Keratinocyte (primary cell): ENCODE measurements at regions not wholly inside any gene's neighbourhood (a gene's known extent, or its start where the extent isn't known, plus 50 kb on each side); places are given as distances from the start of the nearest gene placed in this dataset.

Experiments used
- DNase-seq: peaks from one replicate; pipeline ENCODE4 v3.0.0-alpha.2; 2011; ENCODE audit warnings: low read depth, missing footprints, low spot score
- FAIRE-seq: peaks from 2 replicates; lab custom pipeline; 2011; peaks lifted over from hg19 to GRCh38; lab: Jason Lieb, UNC
- H2AFZ ChIP-seq: 2 replicates; pipeline ENCODE4 v1.6.0; 2012; ENCODE audit warnings: low read length, control low read depth, inconsistent platforms; ENCODE audit not compliant: control insufficient read depth
- H3K27ac ChIP-seq: 2 replicates; pipeline ENCODE4 v1.5.1; 2011; ENCODE audit warnings: low read length; ENCODE audit not compliant: control insufficient read depth, insufficient read depth
- H3K27me3 ChIP-seq: 3 replicates; pipeline ENCODE4 v1.6.0; 2011; ENCODE audit warnings: low read length; ENCODE audit not compliant: control insufficient read depth, insufficient read depth; ENCODE audit errors: extremely low read depth
- H3K36me3 ChIP-seq, 2 experiments: 2 replicates in 1 of 2; 3 replicates in 1 of 2; pipeline ENCODE4 v1.5.1; 2011; ENCODE audit warnings: low read length in 2 of 2, mild to moderate bottlenecking in 1 of 2; ENCODE audit not compliant: control insufficient read depth in 2 of 2, insufficient read depth in 2 of 2; ENCODE audit errors: extremely low read depth in 1 of 2
- H3K4me1 ChIP-seq: 3 replicates; pipeline ENCODE4 v1.5.1; 2011; ENCODE audit warnings: low read length; ENCODE audit not compliant: control insufficient read depth, insufficient read depth; ENCODE audit errors: extremely low read depth
- H3K4me2 ChIP-seq: 3 replicates; pipeline ENCODE4 v1.6.0; 2011; ENCODE audit warnings: low read depth, low read length; ENCODE audit not compliant: control insufficient read depth, insufficient read depth; ENCODE audit errors: extremely low read depth
- H3K4me3 ChIP-seq, 3 experiments: fragments of 200-600 bp in 1 of 3; sonication (generic) in 1 of 3; 2 replicates in 2 of 3; 3 replicates in 1 of 3; pipeline ENCODE4 v1.5.1; 2011 to 2016; ENCODE audit warnings: low read length in 3 of 3, mild to moderate bottlenecking in 3 of 3, control low read depth in 2 of 3, inconsistent platforms in 1 of 3, low read depth in 1 of 3, mixed read lengths in 1 of 3, mixed run types in 1 of 3, moderate library complexity in 1 of 3; ENCODE audit not compliant: control insufficient read depth in 2 of 3, insufficient read depth in 2 of 3; ENCODE audit errors: extremely low read depth in 1 of 3
- H3K79me2 ChIP-seq: 2 replicates; pipeline ENCODE4 v1.6.0; 2012; ENCODE audit warnings: low read length; ENCODE audit not compliant: control insufficient read depth, insufficient read depth
- H3K9ac ChIP-seq: 3 replicates; pipeline ENCODE4 v1.6.0; 2011; ENCODE audit warnings: low read length; ENCODE audit not compliant: control insufficient read depth, insufficient read depth; ENCODE audit errors: extremely low read depth
- H3K9me1 ChIP-seq: 3 replicates; pipeline ENCODE4 v1.6.0; 2011; ENCODE audit warnings: low read length; ENCODE audit not compliant: control insufficient read depth, insufficient read depth; ENCODE audit errors: extremely low read depth
- H3K9me3 ChIP-seq: 2 replicates; pipeline ENCODE4 v1.5.1; 2012; ENCODE audit warnings: low read depth, low read length; ENCODE audit not compliant: control insufficient read depth
- H4K20me1 ChIP-seq: 3 replicates; pipeline ENCODE4 v1.6.0; 2011; ENCODE audit warnings: low read length; ENCODE audit not compliant: control insufficient read depth, insufficient read depth; ENCODE audit errors: extremely low read depth
- EZH2 ChIP-seq: IDR thresholded peaks from one replicate; pipeline ENCODE4 v1.6.1; 2012; ENCODE audit warnings: inconsistent platforms, mild to moderate bottlenecking, low read length, moderate library complexity
- dilution Hi-C: fragments of 300-500 bp; cut with MboI; formaldehyde crosslinking; loops from one replicate; pipeline ENCODE4 v1.7.0; 2020; ENCODE audit warnings: low sequenced_read_pairs; ENCODE audit not compliant: extremely low pct_ligation_motif_present
- TF ChIP-seq, protein P1 (sequence below), 3 experiments: IDR thresholded peaks in 1 of 3; conservative IDR thresholded peaks in 1 of 3; optimal IDR thresholded peaks in 1 of 3; 2 replicates in 2 of 3; 3 replicates in 1 of 3; pipeline versions ENCODE3 to v1.5.1; 2011; ENCODE audit warnings: low read length in 3 of 3, mild to moderate bottlenecking in 3 of 3, moderate library complexity in 2 of 3, control low read depth in 1 of 3, inconsistent platforms in 1 of 3; ENCODE audit not compliant: insufficient read depth in 2 of 3; ENCODE audit errors: extremely low read depth in 1 of 3

DNA sequence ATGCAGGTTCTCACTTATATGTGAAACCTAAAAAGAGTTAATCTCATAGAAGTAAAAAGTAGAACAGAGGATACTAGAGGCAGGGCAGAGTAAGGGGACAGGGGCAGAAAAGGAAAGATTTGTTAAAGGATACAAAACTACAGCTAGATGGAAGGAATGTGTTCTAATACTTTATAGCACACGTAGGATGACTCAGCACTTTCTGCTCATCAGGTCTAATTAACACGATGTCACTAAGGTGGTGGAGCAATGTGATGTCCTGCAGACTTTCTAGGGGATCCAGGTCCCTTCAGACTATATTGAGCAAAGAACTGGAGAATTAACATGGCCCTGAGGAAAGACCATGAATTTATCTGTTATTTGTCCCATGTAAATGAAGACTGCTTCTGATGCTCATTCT, 80.8 kb upstream of the CMKLR1 start:
- Histone ChIP-seq H3K4me3 (no peak overlapping the region), H3K9me1 (no peaks in the 10 kb centered on the region), H2AFZ (no peak overlapping the region), H3K36me3 (no peaks in the 10 kb centered on the region), H4K20me1 (no peaks in the 10 kb centered on the region), H3K9ac (no peak overlapping the region), H3K27ac (no peak overlapping the region), H3K4me2 (no peak overlapping the region), H3K4me1 (no peaks in the 10 kb centered on the region), H3K27me3 (no peaks in the 10 kb centered on the region), H3K9me3 (no peaks in the 10 kb centered on the region), H3K79me2 (no peaks in the 10 kb centered on the region)
- no peak for TF ChIP-seq EZH2
- TF ChIP-seq, protein P1, sequence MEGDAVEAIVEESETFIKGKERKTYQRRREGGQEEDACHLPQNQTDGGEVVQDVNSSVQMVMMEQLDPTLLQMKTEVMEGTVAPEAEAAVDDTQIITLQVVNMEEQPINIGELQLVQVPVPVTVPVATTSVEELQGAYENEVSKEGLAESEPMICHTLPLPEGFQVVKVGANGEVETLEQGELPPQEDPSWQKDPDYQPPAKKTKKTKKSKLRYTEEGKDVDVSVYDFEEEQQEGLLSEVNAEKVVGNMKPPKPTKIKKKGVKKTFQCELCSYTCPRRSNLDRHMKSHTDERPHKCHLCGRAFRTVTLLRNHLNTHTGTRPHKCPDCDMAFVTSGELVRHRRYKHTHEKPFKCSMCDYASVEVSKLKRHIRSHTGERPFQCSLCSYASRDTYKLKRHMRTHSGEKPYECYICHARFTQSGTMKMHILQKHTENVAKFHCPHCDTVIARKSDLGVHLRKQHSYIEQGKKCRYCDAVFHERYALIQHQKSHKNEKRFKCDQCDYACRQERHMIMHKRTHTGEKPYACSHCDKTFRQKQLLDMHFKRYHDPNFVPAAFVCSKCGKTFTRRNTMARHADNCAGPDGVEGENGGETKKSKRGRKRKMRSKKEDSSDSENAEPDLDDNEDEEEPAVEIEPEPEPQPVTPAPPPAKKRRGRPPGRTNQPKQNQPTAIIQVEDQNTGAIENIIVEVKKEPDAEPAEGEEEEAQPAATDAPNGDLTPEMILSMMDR (optimal IDR thresholded peaks at IDR 0.05 in 1 of 3, IDR thresholded peaks at IDR 0.05 in 1 of 3, conservative IDR thresholded peaks at IDR 0.05 in 1 of 3; ENCODE audit: extremely low read depth in 1 of 3, insufficient read depth in 2 of 3, low read length in 3 of 3), result no peak
- dilution Hi-C loops, result no loop called here
- DNase-seq (no peak), FAIRE-seq (no peak)

DNA sequence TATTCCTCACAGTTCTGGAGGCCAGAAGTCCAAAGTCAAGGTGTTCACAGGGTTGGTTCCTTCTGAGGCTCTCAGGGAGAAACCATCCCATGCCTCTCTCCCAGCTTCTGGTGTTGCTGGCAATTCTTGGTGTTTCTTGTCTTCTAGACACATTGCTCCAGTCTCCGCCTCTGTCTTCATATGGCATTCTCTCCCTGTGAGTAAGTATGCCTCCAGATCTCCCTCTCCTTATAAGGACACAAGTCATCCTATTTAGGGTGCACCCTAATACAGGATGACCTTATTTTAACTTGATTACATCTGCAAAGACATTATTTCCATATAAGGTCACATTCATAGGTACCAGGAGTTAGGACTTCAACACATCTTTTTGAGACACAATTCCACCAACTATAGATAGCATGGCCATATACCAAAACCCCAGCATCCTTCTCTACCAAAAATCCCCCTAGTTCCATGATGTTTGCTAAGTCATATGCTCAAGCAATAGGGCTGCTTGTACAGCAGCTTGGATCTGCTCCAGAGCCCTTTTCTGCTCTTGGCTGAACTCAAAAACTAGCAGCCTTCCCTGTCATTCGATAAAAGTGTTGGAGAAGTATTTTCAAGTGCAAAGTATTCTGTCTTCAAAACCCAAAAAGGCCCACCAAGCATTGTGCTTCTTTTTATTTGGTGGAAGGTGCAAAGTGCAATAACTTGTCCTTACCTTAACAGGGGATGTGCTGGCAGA, 79.2 kb upstream of the CMKLR1 start:
- dilution Hi-C loops, result no loop called here
- H3K79me2 ChIP-seq, result no peaks in the 10 kb centered on the region
- TF ChIP-seq, protein P1 (optimal IDR thresholded peaks at IDR 0.05 in 1 of 3, IDR thresholded peaks at IDR 0.05 in 1 of 3, conservative IDR thresholded peaks at IDR 0.05 in 1 of 3; ENCODE audit: extremely low read depth in 1 of 3, insufficient read depth in 2 of 3, low read length in 3 of 3), result no peak
- TF ChIP-seq EZH2, result no peak
- DNase-seq, result no peak
- H2AFZ ChIP-seq, result no peak overlapping the region
- H3K4me3 ChIP-seq, result no peak overlapping the region
- H3K9me1 ChIP-seq, result no peaks in the 10 kb centered on the region
- H3K27ac ChIP-seq, result no peak overlapping the region
- no peak overlapping the region for H3K9ac ChIP-seq
- H3K9me3 ChIP-seq, result no peaks in the 10 kb centered on the region
- no peaks in the 10 kb centered on the region for H4K20me1 ChIP-seq
- no peak overlapping the region for H3K4me2 ChIP-seq
- no peak for FAIRE-seq
- H3K27me3 ChIP-seq, result no peaks in the 10 kb centered on the region
- no peaks in the 10 kb centered on the region for H3K4me1 ChIP-seq
- no peaks in the 10 kb centered on the region for H3K36me3 ChIP-seq
